ENCODE measurements at regions not wholly inside any gene's neighbourhood (a gene's known extent, or its start where the extent isn't known, plus 50 kb on each side); places are given as distances from the start of the nearest gene placed in this dataset.
"Not testable (repeated sequence)": the region's sequence is repeated elsewhere in the genome, so short reads cannot be mapped to it uniquely, and the experiment has no call there.

DNA sequence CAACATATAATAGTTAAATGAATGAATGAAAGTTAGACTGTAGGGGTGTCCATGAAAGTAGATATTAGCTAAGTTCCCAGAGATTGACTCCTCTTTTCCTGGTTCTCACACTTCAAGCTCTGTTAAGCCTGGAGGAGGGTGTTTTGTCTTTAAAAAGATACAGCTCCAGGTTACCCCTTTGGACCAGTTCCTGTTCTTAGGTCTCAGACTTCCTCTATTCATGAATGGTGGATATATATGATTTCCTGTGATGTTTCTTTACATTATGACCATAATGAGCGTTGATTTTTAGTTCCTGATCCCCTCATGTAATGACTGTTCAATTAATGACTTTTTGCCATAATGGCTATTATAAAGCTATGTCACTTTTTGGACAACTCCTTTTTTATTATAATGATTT lies 115.9 kb downstream of the FAM72C start:
- not testable (repeated sequence) for H3K4me3 ChIP-seq (ENCODE audit: low read depth, low read length); DNase-seq (ENCODE audit: low read depth)

- not testable (repeated sequence) for H3K4me3 ChIP-seq (ENCODE audit: low read depth, low read length); DNase-seq (ENCODE audit: low read depth)
These were observed 117.7 kb downstream of the FAM72C start for GRCh38 chr1:143854069-143854468.

- not testable (repeated sequence) for DNase-seq (ENCODE audit: low read depth); H3K4me3 ChIP-seq (ENCODE audit: low read depth, low read length)
These were observed 121.1 kb downstream of the FAM72C start for GRCh38 chr1:143850637-143851036.

DNA sequence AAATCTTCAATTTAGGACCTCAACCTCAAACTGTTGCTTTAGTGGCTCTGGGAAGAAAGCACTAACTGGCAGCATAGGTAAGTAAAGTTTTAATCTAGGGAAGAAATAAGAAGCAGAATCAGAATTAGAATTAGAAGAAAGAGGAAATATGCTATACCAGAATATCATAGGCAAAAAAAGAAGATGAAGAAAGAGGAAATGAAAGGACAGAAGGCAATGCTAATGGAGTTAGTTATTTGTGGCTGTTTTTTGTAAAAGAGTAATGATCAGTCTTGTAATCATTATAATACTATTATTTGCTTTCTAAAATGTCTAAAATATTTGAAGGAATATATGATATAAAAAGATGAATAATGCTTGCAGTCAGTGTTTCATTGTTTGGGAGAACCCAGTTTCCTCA lies 122.9 kb downstream of the FAM72C start:
- not testable (repeated sequence) for DNase-seq (ENCODE audit: low read depth); H3K4me3 ChIP-seq (ENCODE audit: low read depth, low read length)

- H3K4me3 ChIP-seq (ENCODE audit: low read depth, low read length); DNase-seq (ENCODE audit: low read depth): not testable (repeated sequence)
These were observed 126.6 kb downstream of the FAM72C start for GRCh38 chr1:143845193-143845592.

GRCh38 chr1:143842058-143842457 lies 129.7 kb downstream of the FAM72C start:
- not testable (repeated sequence) for DNase-seq (ENCODE audit: low read depth); H3K4me3 ChIP-seq (ENCODE audit: low read depth, low read length)

GRCh38 chr1:143839182-143839581 lies 132.6 kb downstream of the FAM72C start:
- not testable (repeated sequence) for H3K4me3 ChIP-seq (ENCODE audit: low read depth, low read length); DNase-seq (ENCODE audit: low read depth)

DNA sequence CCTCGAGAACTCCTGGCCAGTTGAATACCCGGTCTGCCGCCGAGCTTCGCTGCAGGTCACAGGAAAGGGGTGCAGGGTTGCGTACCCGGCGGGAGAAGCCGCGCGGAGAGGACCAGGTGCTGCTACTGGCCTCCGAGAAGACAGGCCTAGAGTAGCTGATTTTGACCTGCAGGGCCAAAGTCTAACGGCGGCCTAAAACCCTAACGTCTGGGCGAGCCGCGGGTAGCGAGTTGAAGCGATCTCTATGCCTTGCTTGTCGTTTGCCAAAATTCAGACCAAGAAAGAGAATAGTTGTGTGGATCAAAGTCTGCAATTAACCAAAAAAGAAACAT lies 133.2 kb downstream of the FAM72C start:
- not testable (repeated sequence) for H3K4me3 ChIP-seq (ENCODE audit: low read depth, low read length); DNase-seq (ENCODE audit: low read depth)

GRCh38 chr1:143837924-143838597 lies 133.7 kb downstream of the FAM72C start:
- DNase-seq (ENCODE audit: low read depth); H3K4me3 ChIP-seq (ENCODE audit: low read depth, low read length): not testable (repeated sequence)

- not testable (repeated sequence) for DNase-seq (ENCODE audit: low read depth)
These were observed 138.4 kb downstream of the FAM72C start for GRCh38 chr1:143833376-143833775.

DNA sequence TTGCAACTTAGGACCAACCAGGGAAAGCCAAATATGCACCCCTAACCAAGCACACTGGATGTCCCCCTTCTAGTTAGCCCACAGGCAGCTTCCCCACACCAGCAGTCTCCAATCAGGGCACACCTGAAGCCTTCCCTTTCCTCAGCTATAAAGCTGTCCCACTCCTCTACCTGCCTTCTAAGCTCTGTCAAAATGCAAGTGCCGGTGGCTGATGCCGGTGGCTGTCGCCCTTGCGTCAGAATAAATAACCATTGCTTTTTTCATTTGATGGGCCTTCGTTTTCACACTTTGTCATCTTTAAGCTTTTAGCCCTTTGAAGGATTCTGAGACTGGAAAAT lies 139.4 kb downstream of the FAM72C start:
- not testable (repeated sequence) for H3K4me3 ChIP-seq (ENCODE audit: low read depth, low read length); DNase-seq (ENCODE audit: low read depth)

More at GRCh38 chr1:143833376-143833775, 138.4 kb downstream of the FAM72C start:
- H3K4me3 ChIP-seq (ENCODE audit: low read depth, low read length), result not testable (repeated sequence)

- not testable (repeated sequence) for H3K4me3 ChIP-seq (ENCODE audit: low read depth, low read length); DNase-seq (ENCODE audit: low read depth)
These were observed 140.1 kb downstream of the FAM72C start for GRCh38 chr1:143831479-143832378.

DNA sequence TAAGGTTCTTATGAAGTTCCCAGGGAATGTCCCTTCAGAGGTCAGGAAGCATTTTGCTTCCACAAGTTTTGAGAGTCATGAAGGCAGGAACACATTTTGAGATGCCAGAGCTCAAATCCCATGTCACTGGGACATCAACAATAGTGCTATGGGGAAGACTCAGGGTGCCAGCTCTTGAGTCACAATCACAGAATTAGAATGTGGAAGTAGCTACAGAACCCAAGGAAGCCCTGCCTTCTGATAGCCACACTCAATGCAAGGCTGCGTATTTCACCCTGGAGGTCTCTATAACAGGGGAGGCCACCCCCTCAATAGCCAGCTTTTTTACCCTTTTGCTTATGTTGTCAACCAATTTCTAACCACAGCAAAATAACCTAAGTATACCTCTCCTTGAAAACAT lies 145.6 kb downstream of the FAM72C start:
- not testable (repeated sequence) for DNase-seq (ENCODE audit: low read depth); H3K4me3 ChIP-seq (ENCODE audit: low read depth, low read length)

GRCh38 chr1:143824266-143824665 lies 147.5 kb downstream of the FAM72C start:
- not testable (repeated sequence) for DNase-seq (ENCODE audit: low read depth); H3K4me3 ChIP-seq (ENCODE audit: low read depth, low read length)

- not testable (repeated sequence) for H3K4me3 ChIP-seq (ENCODE audit: low read depth, low read length); DNase-seq (ENCODE audit: low read depth)
These were observed 151.7 kb downstream of the FAM72C start for GRCh38 chr1:143820058-143820457.

GRCh38 chr1:143816369-143816768 lies 155.4 kb downstream of the FAM72C start:
- not testable (repeated sequence) for H3K4me3 ChIP-seq (ENCODE audit: low read depth, low read length); DNase-seq (ENCODE audit: low read depth)

DNA sequence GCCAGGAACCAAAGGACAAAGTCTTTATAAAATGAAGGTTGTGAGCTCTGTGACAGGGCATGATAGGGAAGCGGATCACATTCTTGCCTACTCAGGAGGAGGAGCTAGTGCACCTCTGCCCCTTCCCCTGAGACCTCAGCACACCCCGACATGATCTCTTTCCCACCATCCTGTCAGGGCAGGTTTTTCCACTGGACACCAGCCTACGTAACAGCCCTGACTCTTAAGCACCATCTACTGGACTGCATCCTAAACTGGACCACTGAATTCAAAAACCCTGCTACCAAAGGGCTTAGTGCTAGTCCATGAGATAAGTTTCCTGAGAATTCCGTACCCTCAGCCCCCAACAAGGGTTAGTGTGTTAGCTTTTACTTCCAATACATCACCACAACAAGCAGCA lies 166.4 kb downstream of the FAM72C start:
- not testable (repeated sequence) for DNase-seq (ENCODE audit: low read depth); H3K4me3 ChIP-seq (ENCODE audit: low read depth, low read length)

- peak overlapping the region; percentile 38 for H3K4me3 ChIP-seq (ENCODE audit: low read depth, low read length)
- DNase-seq (ENCODE audit: low read depth), result not testable (repeated sequence)
These were observed 167.0 kb downstream of the FAM72C start for GRCh38 chr1:143804707-143805356.

DNA sequence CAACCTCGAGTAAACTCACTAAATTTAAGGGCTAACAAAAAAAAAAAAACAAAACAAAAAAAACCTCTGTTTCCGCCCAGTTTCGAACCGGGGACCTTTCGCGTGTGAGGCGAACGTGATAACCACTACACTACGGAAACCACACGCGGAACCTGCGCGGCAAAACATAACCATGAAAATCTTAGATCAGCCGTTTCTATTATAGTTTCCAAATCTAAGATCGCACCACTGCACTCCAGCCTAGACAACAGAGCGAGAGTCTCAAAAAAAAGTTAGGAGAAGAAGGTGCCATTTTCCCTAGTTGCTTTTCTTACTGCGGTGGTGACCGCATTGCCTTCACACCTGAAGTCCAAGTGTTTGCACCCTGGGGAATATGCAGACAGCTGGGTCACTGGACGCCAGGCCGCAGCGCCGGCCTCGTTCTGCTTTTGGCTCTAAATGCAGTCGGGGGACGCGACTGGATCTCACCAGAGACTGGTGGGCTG lies 167.8 kb downstream of the FAM72C start:
- peak; percentile 7 for DNase-seq (ENCODE audit: low read depth)
- peak overlapping the region; percentile 62 for H3K4me3 ChIP-seq (ENCODE audit: low read depth, low read length)

- H3K4me3 ChIP-seq (ENCODE audit: low read depth, low read length); DNase-seq (ENCODE audit: low read depth): not testable (repeated sequence)
These were observed 168.7 kb downstream of the FAM72C start for GRCh38 chr1:143803095-143803494.
